ENCODE measurements at regions not wholly inside any gene's neighbourhood (a gene's known extent, or its start where the extent isn't known, plus 50 kb on each side); places are given as distances from the start of the nearest gene placed in this dataset.

DNA sequence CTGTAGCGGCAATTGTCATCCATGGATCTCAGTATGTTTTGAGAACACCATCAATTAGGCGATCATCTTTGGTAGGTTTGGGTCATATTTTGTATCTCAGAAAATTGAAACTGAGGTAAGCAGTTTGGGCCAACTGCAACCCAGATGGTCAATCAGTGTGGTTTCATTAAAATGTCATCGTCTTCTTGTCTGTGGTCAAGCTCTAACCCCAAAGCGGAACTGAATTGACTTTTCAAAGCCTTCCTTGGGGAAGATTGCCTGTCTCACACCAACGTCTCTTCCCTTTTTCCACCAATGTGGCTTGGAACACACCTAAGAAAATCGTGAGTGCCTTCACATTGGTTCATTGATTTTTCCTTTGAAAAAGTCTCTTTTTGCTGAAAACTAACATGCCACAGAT, 56.3 kb upstream of the UBAC2 start:
- no peak for DNase-seq (ENCODE audit: low spot score)
- intact Hi-C loops (cut with DNase I), result loop anchor here in 1 of 2 donors (10.0 kb wide), 1 partner anchor 1120 kb away; no protein-coding TSS in a partner anchor

GRCh38 chr13:99145461-99145860, 55.2 kb upstream of the UBAC2 start:
- intact Hi-C loops (cut with DNase I), result loop anchor here in 1 of 2 donors (10.0 kb wide), 1 partner anchor 1119 kb away; no protein-coding TSS in a partner anchor
- DNase-seq (ENCODE audit: low spot score), result no peak

DNA sequence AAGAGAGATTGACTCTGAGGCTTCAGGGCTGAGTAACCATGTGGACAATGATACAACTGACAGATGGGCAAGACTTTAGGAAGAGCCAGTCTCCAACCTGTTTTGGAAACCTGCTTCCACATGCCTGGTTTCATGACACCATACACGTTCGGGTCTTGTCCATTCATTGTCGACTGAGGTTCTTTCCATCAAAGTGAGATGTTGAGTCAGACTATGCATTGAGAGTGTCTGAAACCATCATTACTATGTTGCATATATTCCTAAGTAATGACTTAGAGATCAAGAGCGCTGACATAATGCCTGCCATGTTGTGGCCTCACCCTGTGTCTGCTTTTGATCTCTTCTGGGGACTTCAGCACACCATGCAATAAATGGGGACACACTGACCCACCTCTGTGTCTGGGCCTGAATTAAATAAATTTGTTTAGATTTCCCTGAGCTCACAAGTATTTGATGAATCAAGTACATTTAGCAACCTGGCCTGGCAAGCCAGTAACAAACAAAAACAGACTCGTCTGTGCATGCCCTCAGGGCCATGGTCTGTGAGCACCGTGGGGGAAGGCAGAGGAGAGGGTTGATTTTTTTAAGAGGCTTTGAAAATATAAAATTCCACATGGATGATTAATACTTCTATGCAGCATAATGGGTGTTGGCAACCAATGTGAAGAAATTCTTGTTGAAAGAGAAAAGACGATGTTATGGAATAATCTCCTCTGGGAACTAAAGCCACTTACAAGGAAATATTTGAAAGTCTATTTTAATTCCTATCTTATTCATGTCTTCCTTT, 49.9 kb upstream of the UBAC2 start:
- no peak for DNase-seq (ENCODE audit: low spot score)
- intact Hi-C loops (cut with DNase I), result no loop called here

Data from posterior vena cava (tissue), 2 donors.